NB4 (cell line): ENCODE measurements at regions not wholly inside any gene's neighbourhood (a gene's known extent, or its start where the extent isn't known, plus 50 kb on each side); places are given as distances from the start of the nearest gene placed in this dataset.

ENCODE experiments used
- CTCF ChIP-seq: IDR thresholded peaks from one replicate; pipeline ENCODE4 v1.5.1; 2012; ENCODE audit warnings: low read depth, low read length
- MYC ChIP-seq: IDR thresholded peaks from 2 replicates; pipeline ENCODE4 v1.6.1; 2011; ENCODE audit warnings: low read depth, low read length
- POLR2A ChIP-seq: IDR thresholded peaks from 2 replicates; pipeline ENCODE4 v1.6.1; 2011; ENCODE audit warnings: mild to moderate bottlenecking; ENCODE audit not compliant: insufficient read length; ENCODE audit errors: extremely low read depth
- TF ChIP-seq, protein P1 (sequence below): IDR thresholded peaks from 2 replicates; pipeline ENCODE4 v1.6.1; 2011; ENCODE audit warnings: low read depth, low read length

DNA sequence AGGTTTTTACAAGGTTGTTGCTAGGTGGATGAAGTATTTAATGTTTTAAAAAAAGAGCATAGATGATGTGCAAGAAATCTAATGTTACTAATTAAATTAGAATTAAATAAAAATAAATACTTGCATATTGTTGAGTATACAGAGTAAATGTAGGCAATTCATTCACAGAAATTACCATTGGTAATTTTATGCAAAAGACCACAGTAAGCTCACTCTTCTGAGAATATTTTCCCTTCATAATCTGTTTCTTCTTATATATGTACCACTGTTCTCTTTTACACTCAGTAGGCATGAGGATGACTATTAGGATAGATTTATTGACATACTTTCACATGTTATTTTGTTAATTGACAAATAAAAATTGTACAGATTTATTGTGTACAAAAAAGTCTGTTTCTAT is 681.2 kb upstream of the NECTIN3 start:
- TF ChIP-seq POLR2A, result no peak
- no peak for TF ChIP-seq CTCF
- TF ChIP-seq MYC, result no peak
- TF ChIP-seq, protein P1, sequence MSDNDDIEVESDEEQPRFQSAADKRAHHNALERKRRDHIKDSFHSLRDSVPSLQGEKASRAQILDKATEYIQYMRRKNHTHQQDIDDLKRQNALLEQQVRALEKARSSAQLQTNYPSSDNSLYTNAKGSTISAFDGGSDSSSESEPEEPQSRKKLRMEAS, result no peak
